ENCODE measurements at regions not wholly inside any gene's neighbourhood (a gene's known extent, or its start where the extent isn't known, plus 50 kb on each side); places are given as distances from the start of the nearest gene placed in this dataset.

DNA sequence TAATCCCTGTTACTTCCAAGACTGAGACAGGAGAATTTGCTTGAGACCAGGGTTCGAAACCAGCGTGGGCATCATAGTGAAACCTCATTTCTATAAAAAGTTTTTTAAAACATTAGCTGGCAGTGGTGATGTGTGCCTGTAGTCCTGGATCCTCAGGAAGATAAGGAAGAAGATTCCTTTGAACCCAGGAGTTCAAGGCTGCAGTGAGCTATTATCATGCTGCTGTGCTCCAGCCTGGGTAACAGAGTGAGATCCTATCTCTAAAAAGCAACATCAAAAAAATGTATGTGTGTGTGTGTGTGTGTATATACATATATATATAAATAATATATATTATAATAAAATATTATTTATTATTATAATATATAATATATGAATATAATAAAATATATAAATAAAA, 1417.6 kb upstream of the CDH2 start:
- Histone ChIP-seq H3K9ac (ENCODE audit: insufficient read depth, low read depth, low read length) (no peak overlapping the region), H4K20me1 (ENCODE audit: insufficient read depth, low read length) (no peaks in the 10 kb centered on the region), H3K36me3 (replicated peaks in 1 of 2; ENCODE audit: control insufficient read depth in 1 of 2, insufficient read depth in 2 of 2, low read length in 2 of 2) (no peaks in the 10 kb centered on the region), H3K9me3 (ENCODE audit: low read length) (no peaks in the 10 kb centered on the region), H3K27me3 (ENCODE audit: control insufficient read depth in 1 of 2, insufficient read depth in 2 of 2, low read length in 2 of 2) (no peaks in the 10 kb centered on the region), H2AFZ (ENCODE audit: low read length) (no peak overlapping the region), H3K4me3 (replicated peaks in 1 of 3; ENCODE audit: insufficient read depth in 1 of 3, low read depth in 2 of 3, low read length in 3 of 3) (no peak overlapping the region), H3K4me1 (ENCODE audit: insufficient read depth, low read length) (no peaks in the 10 kb centered on the region), H3K27ac (ENCODE audit: extremely low read length, insufficient read depth, low read length) (no peak overlapping the region), H3K79me2 (ENCODE audit: insufficient read depth, low read length) (no peaks in the 10 kb centered on the region), H3K4me2 (ENCODE audit: low read depth, low read length) (no peak overlapping the region)
- CTCF ChIA-PET (ENCODE audit: low intra/inter-chr PET ratio, low total read pairs): no interaction called here
- 49% methylated on average over 2 of the region's 2 CpGs for WGBS (ENCODE audit: low lambda C conversion rate)
- in situ Hi-C loops (cut with HindIII; ENCODE audit: extremely low pct_ligation_motif_present, low pct_unique_long_range_greater_than_20kb) (no loop called here), intact Hi-C loops (cut with micrococcal nuclease; ENCODE audit: unreplicated experiment) (no loop called here)
- no peak for DNase-seq (ENCODE audit: low spot score)
- POLR2A ChIA-PET: no interaction called here
- no peak for ATAC-seq
- no peak for TF ChIP-seq SMARCC2 (IDR thresholded peaks at IDR 0.05)
- TF ChIP-seq ZNF441 (CRISPR knock-in tag; IDR thresholded peaks at IDR 0.05; ENCODE audit: borderline replicate concordance): no peak
- TF ChIP-seq, protein P1, sequence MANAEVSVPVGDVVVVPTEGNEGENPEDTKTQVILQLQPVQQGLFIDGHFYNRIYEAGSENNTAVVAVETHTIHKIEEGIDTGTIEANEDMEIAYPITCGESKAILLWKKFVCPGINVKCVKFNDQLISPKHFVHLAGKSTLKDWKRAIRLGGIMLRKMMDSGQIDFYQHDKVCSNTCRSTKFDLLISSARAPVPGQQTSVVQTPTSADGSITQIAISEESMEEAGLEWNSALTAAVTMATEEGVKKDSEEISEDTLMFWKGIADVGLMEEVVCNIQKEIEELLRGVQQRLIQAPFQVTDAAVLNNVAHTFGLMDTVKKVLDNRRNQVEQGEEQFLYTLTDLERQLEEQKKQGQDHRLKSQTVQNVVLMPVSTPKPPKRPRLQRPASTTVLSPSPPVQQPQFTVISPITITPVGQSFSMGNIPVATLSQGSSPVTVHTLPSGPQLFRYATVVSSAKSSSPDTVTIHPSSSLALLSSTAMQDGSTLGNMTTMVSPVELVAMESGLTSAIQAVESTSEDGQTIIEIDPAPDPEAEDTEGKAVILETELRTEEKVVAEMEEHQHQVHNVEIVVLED (CRISPR knock-in tag; IDR thresholded peaks at IDR 0.05; ENCODE audit: borderline replicate concordance): no peak
- no peak for TF ChIP-seq NFE2L1 (CRISPR knock-in tag; IDR thresholded peaks at IDR 0.05; ENCODE audit: borderline replicate concordance)
- TF ChIP-seq ZNF337 (CRISPR knock-in tag; IDR thresholded peaks at IDR 0.05; ENCODE audit: borderline replicate concordance, low read depth): no peak
- no peak for TF ChIP-seq SIN3A (IDR thresholded peaks at IDR 0.05; ENCODE audit: borderline replicate concordance, low read depth, low read length)
- TF ChIP-seq CEBPG (CRISPR knock-in tag; IDR thresholded peaks at IDR 0.05): no peak
- TF ChIP-seq JARID2 (CRISPR knock-in tag; IDR thresholded peaks at IDR 0.05; ENCODE audit: insufficient replicate concordance): no peak
- no peak for TF ChIP-seq ZNF672 (CRISPR knock-in tag; IDR thresholded peaks at IDR 0.05)
- FAIRE-seq: no peak
- no TSS peak for BruUV-seq (replicated peaks)
